OCI-LY1 (cell line): ENCODE measurements at regions not wholly inside any gene's neighbourhood (a gene's known extent, or its start where the extent isn't known, plus 50 kb on each side); places are given as distances from the start of the nearest gene placed in this dataset.

Experiments used
- H2AFZ ChIP-seq: fragments of 200-600 bp; sonication (generic), shearing (Covaris generic); 2 replicates; pipeline ENCODE4 v1.6.0; 2014; ENCODE audit warnings: antibody characterized with exemption, mild to moderate bottlenecking, low read length
- H3F3A ChIP-seq: fragments of 200-600 bp; sonication (generic), shearing (Covaris generic); 2 replicates; pipeline ENCODE4 v1.6.0; 2014; ENCODE audit warnings: mild to moderate bottlenecking, antibody characterized with exemption, low read length, moderate library complexity; ENCODE audit not compliant: insufficient read depth
- H3K27ac ChIP-seq: fragments of 200-600 bp; sonication (generic); 2 replicates; pipeline ENCODE4 v1.5.1; 2014; ENCODE audit warnings: low read length, mixed run types, mild to moderate bottlenecking, low read depth; ENCODE audit not compliant: poor library complexity, severe bottlenecking
- H3K27me3 ChIP-seq: fragments of 200-600 bp; sonication (generic); 2 replicates; pipeline ENCODE4 v1.6.0; 2014; ENCODE audit warnings: antibody characterized with exemption, mild to moderate bottlenecking, low read length, moderate library complexity; ENCODE audit not compliant: insufficient read depth
- H3K36me3 ChIP-seq: fragments of 200-600 bp; sonication (generic); 2 replicates; pipeline ENCODE4 v1.6.1; 2014; ENCODE audit warnings: mild to moderate bottlenecking, antibody characterized with exemption, low read length, moderate library complexity, mixed read lengths; ENCODE audit not compliant: insufficient read depth
- H3K4me1 ChIP-seq: fragments of 200-600 bp; sonication (generic); 2 replicates; pipeline ENCODE4 v1.5.1; 2014; ENCODE audit warnings: mild to moderate bottlenecking, low read length, moderate library complexity; ENCODE audit not compliant: insufficient read depth, severe bottlenecking
- H3K4me2 ChIP-seq: fragments of 200-600 bp; sonication (generic), shearing (Covaris generic); 2 replicates; pipeline ENCODE4 v1.6.1; 2014; ENCODE audit warnings: low read length
- H3K4me3 ChIP-seq: fragments of 200-600 bp; sonication (generic); 2 replicates; pipeline ENCODE4 v1.5.1; 2014; ENCODE audit warnings: low read length, low read depth, mild to moderate bottlenecking, mixed read lengths; ENCODE audit not compliant: poor library complexity, severe bottlenecking
- H3K79me2 ChIP-seq: fragments of 200-600 bp; shearing (Covaris generic); 2 replicates; pipeline ENCODE4 v1.6.1; 2016; ENCODE audit warnings: mixed run types, low read length, mixed read lengths; ENCODE audit not compliant: insufficient read depth
- H3K9ac ChIP-seq: fragments of 200-600 bp; sonication (generic), shearing (Covaris generic); 2 replicates; pipeline ENCODE4 v1.6.1; 2014; ENCODE audit warnings: mild to moderate bottlenecking, low read length, mixed read lengths
- H3K9me2 ChIP-seq: fragments of 200-600 bp; sonication (generic), shearing (Covaris generic); 2 replicates; pipeline ENCODE4 v1.6.1; 2014; ENCODE audit warnings: low read depth, mild to moderate bottlenecking, low read length, mixed read lengths
- H3K9me3 ChIP-seq: fragments of 200-600 bp; shearing (Covaris generic); 2 replicates; pipeline ENCODE4 v1.6.1; 2014; ENCODE audit warnings: low read length, mixed read lengths
- H4K20me1 ChIP-seq: fragments of 200-600 bp; sonication (generic), shearing (Covaris generic); 2 replicates; pipeline ENCODE4 v1.6.0; 2016; ENCODE audit warnings: mild to moderate bottlenecking, low read length; ENCODE audit not compliant: insufficient read depth
- CTCF ChIP-seq: fragments of 200-600 bp; sonication (generic), shearing (Covaris generic); IDR thresholded peaks from 2 replicates; pipeline ENCODE4 v1.5.1; 2017; ENCODE audit warnings: mild to moderate bottlenecking, antibody characterized with exemption, low read length, moderate library complexity, mixed read lengths
- EZH2 ChIP-seq: fragments of 200-600 bp; sonication (generic), shearing (Covaris generic); IDR thresholded peaks from 2 replicates; pipeline ENCODE4 v1.8.0; 2017; ENCODE audit warnings: borderline replicate concordance, mixed run types, mild to moderate bottlenecking, antibody characterized with exemption, low read length, moderate library complexity, mixed read lengths

GRCh38 chr1:218525031-218525430 is 179.9 kb downstream of the TGFB2 start:
- TF ChIP-seq EZH2, result no peak
- TF ChIP-seq CTCF, result no peak
- no peak overlapping the region for H2AFZ ChIP-seq
- H3F3A ChIP-seq, result no peaks in the 10 kb centered on the region
- no peaks in the 10 kb centered on the region for H3K36me3 ChIP-seq
- H3K4me3 ChIP-seq, result no peak overlapping the region
- no peak overlapping the region for H3K27ac ChIP-seq
- H3K27me3 ChIP-seq, result no peaks in the 10 kb centered on the region
- no peaks in the 10 kb centered on the region for H3K9me3 ChIP-seq
- H3K4me2 ChIP-seq, result no peak overlapping the region
- no peaks in the 10 kb centered on the region for H4K20me1 ChIP-seq
- no peaks in the 10 kb centered on the region for H3K4me1 ChIP-seq
- no peaks in the 10 kb centered on the region for H3K9me2 ChIP-seq
- no peak overlapping the region for H3K9ac ChIP-seq
- no peaks in the 10 kb centered on the region for H3K79me2 ChIP-seq

GRCh38 chr1:218525451-218526197 is 180.5 kb downstream of the TGFB2 start:
- no peak overlapping the region for H3K4me2 ChIP-seq
- no peak overlapping the region for H2AFZ ChIP-seq
- H4K20me1 ChIP-seq, result no peaks in the 10 kb centered on the region
- no peak overlapping the region for H3K4me3 ChIP-seq
- H3K4me1 ChIP-seq, result no peaks in the 10 kb centered on the region
- no peaks in the 10 kb centered on the region for H3K27me3 ChIP-seq
- no peak overlapping the region for H3K9ac ChIP-seq
- H3K79me2 ChIP-seq, result no peaks in the 10 kb centered on the region
- H3K36me3 ChIP-seq, result no peaks in the 10 kb centered on the region
- no peaks in the 10 kb centered on the region for H3K9me3 ChIP-seq
- no peaks in the 10 kb centered on the region for H3F3A ChIP-seq
- TF ChIP-seq CTCF (no peak), EZH2 (no peak)
- H3K9me2 ChIP-seq, result no peaks in the 10 kb centered on the region
- H3K27ac ChIP-seq, result no peak overlapping the region

GRCh38 chr1:218526198-218526580 is 181.1 kb downstream of the TGFB2 start:
- Histone ChIP-seq H3K27ac (no peak overlapping the region), H3K27me3 (no peaks in the 10 kb centered on the region), H3K4me3 (no peak overlapping the region), H2AFZ (no peak overlapping the region), H3K36me3 (no peaks in the 10 kb centered on the region), H3K4me1 (no peaks in the 10 kb centered on the region), H3K9me3 (no peaks in the 10 kb centered on the region), H3F3A (no peaks in the 10 kb centered on the region), H3K9ac (no peak overlapping the region), H3K4me2 (no peak overlapping the region), H3K79me2 (no peaks in the 10 kb centered on the region), H3K9me2 (no peaks in the 10 kb centered on the region), H4K20me1 (no peaks in the 10 kb centered on the region)
- TF ChIP-seq CTCF (no peak), EZH2 (no peak)
